Testis (tissue), 2 donors: ENCODE measurements at regions not wholly inside any gene's neighbourhood (a gene's known extent, or its start where the extent isn't known, plus 50 kb on each side); places are given as distances from the start of the nearest gene placed in this dataset.

ENCODE experiments used
- POLR2A ChIP-seq: fragments of 450-650 bp; IDR thresholded peaks from one replicate; pipeline ENCODE4 v1.6.1; 2017; ENCODE audit warnings: antibody characterized with exemption, mild to moderate bottlenecking, moderate library complexity
- TF ChIP-seq, protein P1 (sequence below), 3 experiments: fragments of 450-650 bp in 2 of 3; fragments of 200-600 bp in 1 of 3; sonication (generic) in 1 of 3; IDR thresholded peaks; one replicate each; pipeline ENCODE4 v1.5.1; 2016 to 2019; ENCODE audit warnings: antibody characterized with exemption in 3 of 3, mild to moderate bottlenecking in 2 of 3, moderate library complexity in 1 of 3

- TF ChIP-seq, protein P1, sequence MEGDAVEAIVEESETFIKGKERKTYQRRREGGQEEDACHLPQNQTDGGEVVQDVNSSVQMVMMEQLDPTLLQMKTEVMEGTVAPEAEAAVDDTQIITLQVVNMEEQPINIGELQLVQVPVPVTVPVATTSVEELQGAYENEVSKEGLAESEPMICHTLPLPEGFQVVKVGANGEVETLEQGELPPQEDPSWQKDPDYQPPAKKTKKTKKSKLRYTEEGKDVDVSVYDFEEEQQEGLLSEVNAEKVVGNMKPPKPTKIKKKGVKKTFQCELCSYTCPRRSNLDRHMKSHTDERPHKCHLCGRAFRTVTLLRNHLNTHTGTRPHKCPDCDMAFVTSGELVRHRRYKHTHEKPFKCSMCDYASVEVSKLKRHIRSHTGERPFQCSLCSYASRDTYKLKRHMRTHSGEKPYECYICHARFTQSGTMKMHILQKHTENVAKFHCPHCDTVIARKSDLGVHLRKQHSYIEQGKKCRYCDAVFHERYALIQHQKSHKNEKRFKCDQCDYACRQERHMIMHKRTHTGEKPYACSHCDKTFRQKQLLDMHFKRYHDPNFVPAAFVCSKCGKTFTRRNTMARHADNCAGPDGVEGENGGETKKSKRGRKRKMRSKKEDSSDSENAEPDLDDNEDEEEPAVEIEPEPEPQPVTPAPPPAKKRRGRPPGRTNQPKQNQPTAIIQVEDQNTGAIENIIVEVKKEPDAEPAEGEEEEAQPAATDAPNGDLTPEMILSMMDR (IDR thresholded peaks at IDR 0.05): no peak
- TF ChIP-seq POLR2A: no peak
Observed at GRCh38 chr4:106607558-106607957, 239.0 kb upstream of the GIMD1 start.
